PFSK-1 (cell line): ENCODE measurements at regions not wholly inside any gene's neighbourhood (a gene's known extent, or its start where the extent isn't known, plus 50 kb on each side); places are given as distances from the start of the nearest gene placed in this dataset.

Experiments
- POLR2AphosphoS5 ChIP-seq: IDR thresholded peaks from 2 replicates; pipeline ENCODE4 v1.6.1; 2012; ENCODE audit warnings: low read depth, mild to moderate bottlenecking, control low read depth, low read length, moderate library complexity
- TAF1 ChIP-seq: IDR thresholded peaks from 2 replicates; pipeline ENCODE4 v1.6.1; 2012; ENCODE audit warnings: low read length, control low read depth, borderline replicate concordance; ENCODE audit not compliant: insufficient read depth
- TF ChIP-seq, protein P1 (sequence below), 2 experiments: IDR thresholded peaks; 2 replicates each; pipeline versions ENCODE4 v1.6.1 to v1.8.0; 2011 to 2012; ENCODE audit warnings: low read depth in 2 of 2, low read length in 2 of 2, control low read depth in 1 of 2, inconsistent platforms in 1 of 2, mild to moderate bottlenecking in 1 of 2, moderate library complexity in 1 of 2; ENCODE audit not compliant: insufficient read depth in 1 of 2

- TF ChIP-seq POLR2AphosphoS5 (no peak), TAF1 (no peak)
- TF ChIP-seq, protein P1, sequence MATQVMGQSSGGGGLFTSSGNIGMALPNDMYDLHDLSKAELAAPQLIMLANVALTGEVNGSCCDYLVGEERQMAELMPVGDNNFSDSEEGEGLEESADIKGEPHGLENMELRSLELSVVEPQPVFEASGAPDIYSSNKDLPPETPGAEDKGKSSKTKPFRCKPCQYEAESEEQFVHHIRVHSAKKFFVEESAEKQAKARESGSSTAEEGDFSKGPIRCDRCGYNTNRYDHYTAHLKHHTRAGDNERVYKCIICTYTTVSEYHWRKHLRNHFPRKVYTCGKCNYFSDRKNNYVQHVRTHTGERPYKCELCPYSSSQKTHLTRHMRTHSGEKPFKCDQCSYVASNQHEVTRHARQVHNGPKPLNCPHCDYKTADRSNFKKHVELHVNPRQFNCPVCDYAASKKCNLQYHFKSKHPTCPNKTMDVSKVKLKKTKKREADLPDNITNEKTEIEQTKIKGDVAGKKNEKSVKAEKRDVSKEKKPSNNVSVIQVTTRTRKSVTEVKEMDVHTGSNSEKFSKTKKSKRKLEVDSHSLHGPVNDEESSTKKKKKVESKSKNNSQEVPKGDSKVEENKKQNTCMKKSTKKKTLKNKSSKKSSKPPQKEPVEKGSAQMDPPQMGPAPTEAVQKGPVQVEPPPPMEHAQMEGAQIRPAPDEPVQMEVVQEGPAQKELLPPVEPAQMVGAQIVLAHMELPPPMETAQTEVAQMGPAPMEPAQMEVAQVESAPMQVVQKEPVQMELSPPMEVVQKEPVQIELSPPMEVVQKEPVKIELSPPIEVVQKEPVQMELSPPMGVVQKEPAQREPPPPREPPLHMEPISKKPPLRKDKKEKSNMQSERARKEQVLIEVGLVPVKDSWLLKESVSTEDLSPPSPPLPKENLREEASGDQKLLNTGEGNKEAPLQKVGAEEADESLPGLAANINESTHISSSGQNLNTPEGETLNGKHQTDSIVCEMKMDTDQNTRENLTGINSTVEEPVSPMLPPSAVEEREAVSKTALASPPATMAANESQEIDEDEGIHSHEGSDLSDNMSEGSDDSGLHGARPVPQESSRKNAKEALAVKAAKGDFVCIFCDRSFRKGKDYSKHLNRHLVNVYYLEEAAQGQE (IDR thresholded peaks at IDR 0.05; ENCODE audit: insufficient read depth in 1 of 2, low read depth in 2 of 2, low read length in 2 of 2) = no peak
Measured at GRCh38 chr2:153028626-153029025, 310.2 kb downstream of the ARL6IP6 start.
